ENCODE measurements at regions not wholly inside any gene's neighbourhood (a gene's known extent, or its start where the extent isn't known, plus 50 kb on each side); places are given as distances from the start of the nearest gene placed in this dataset.

DNA sequence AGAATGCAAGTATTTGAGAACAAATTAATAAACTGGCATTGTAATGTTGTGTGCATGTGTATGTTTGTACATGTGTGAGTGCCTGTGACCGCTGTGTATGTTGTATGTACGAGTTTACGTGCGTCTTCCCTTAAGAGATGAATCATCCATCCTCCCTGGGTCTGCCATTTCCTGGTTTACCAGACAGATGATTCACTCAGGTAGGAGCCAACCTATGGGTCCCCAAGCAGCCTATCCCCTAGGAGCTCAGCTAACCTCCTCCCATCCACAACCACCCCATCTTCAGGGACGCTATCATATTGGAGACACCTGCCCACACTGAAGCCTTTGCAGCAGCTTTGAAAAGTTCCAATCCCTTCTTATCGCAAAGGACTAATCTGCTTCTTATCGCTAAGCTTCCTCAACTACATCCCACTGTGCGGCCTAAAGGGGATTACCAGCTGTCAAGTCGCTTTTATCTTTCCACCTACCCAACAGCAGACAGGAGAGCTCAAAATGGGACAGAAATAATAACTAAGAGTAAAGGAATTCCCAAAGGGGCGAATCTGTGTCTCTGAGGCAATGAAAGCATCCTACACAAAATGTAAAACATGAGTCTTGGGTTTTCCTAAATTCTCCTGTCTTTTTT, 81.5 kb upstream of the TMCC3 start:
- Histone ChIP-seq H3K4me3 (replicated peaks in 1 of 2; ENCODE audit: low read depth in 1 of 2, low read length in 2 of 2) (no peak overlapping the region), H3K4me1 (ENCODE audit: control insufficient read depth in 1 of 2, insufficient read depth in 2 of 2, low read length in 2 of 2) (peaks cover 0 to 5% of the 10 kb centered on the region in 2 experiments; a peak in 1 of 4 replicates), H2AFZ (ENCODE audit: low read depth, low read length, poor library complexity, severe bottlenecking) (no peak overlapping the region), H3K9me2 (ENCODE audit: insufficient read depth) (no peaks in the 10 kb centered on the region), H4K20me1 (ENCODE audit: insufficient read depth) (no peaks in the 10 kb centered on the region), H3K27me3 (ENCODE audit: insufficient read depth, low read length) (no peaks in the 10 kb centered on the region), H3K9me3 (ENCODE audit: control insufficient read depth in 1 of 2, insufficient read depth in 1 of 2, low read depth in 1 of 2, low read length in 2 of 2) (no peaks in the 10 kb centered on the region), H3K36me3 (ENCODE audit: control insufficient read depth in 1 of 2, insufficient read depth in 2 of 2, low read length in 2 of 2) (no peaks in the 10 kb centered on the region), H3K9ac (ENCODE audit: low read length) (no peak overlapping the region), H3K79me2 (ENCODE audit: insufficient read depth, low read length) (no peaks in the 10 kb centered on the region), H3K4me2 (ENCODE audit: low read length) (no peak overlapping the region), H3K27ac (ENCODE audit: low read depth, low read length) (no peak overlapping the region)
- ChIA-PET RAD21 (ENCODE audit: low non-redundant PET in 1 of 2, low total read pairs in 2 of 2, uncharacterized antibody in 2 of 2, unreplicated experiment in 2 of 2) (no interaction called here), POLR2A (no interaction called here), CTCF (no interaction called here)
- TF ChIP-seq ZNF274 (IDR thresholded peaks at IDR 0.05; ENCODE audit: low read depth, low read length) (no peak), FOSL1 (IDR thresholded peaks at IDR 0.05; ENCODE audit: low read depth) (0 out of 2 replicates have a peak, but pooled peaks have one; percentile 10)
- no peak for DNase-seq (ENCODE audit: low read depth, low spot score)
- no TSS peak for BruUV-seq (replicated peaks)
- ATAC-seq, result no peak
- intact Hi-C loops (cut with micrococcal nuclease), result no loop called here

DNA sequence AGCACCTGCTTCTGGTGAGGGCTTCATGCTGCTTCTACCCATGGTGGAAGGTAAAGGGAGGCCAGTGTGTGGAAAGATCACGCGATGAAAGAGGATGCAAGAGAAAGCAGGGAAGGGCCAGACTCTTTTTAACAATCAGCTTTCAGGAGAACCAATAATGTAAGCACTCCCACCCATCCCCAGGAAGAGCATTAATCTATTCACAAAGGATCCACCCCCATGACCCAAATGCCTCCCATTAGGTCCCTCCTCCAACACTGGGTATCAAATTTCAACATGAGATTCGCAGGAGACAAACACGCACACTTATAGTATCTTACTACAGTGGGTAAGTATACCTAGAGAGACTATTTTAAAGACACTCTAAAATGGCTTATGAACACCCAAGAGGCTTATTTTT, 80.5 kb upstream of the TMCC3 start:
- CTCF ChIA-PET, result no interaction called here
- Histone ChIP-seq H4K20me1 (ENCODE audit: insufficient read depth) (no peaks in the 10 kb centered on the region), H3K79me2 (ENCODE audit: insufficient read depth, low read length) (no peaks in the 10 kb centered on the region), H3K36me3 (ENCODE audit: control insufficient read depth in 1 of 2, insufficient read depth in 2 of 2, low read length in 2 of 2) (no peaks in the 10 kb centered on the region), H3K9ac (ENCODE audit: low read length) (no peak overlapping the region), H3K4me2 (ENCODE audit: low read length) (no peak overlapping the region), H3K4me1 (ENCODE audit: control insufficient read depth in 1 of 2, insufficient read depth in 2 of 2, low read length in 2 of 2) (peaks cover 0 to 5% of the 10 kb centered on the region in 2 experiments; a peak in 2 of 4 replicates), H3K27me3 (ENCODE audit: insufficient read depth, low read length) (no peaks in the 10 kb centered on the region), H3K9me2 (ENCODE audit: insufficient read depth) (no peaks in the 10 kb centered on the region), H3K4me3 (replicated peaks in 1 of 2; ENCODE audit: low read depth in 1 of 2, low read length in 2 of 2) (no peak overlapping the region), H3K9me3 (ENCODE audit: control insufficient read depth in 1 of 2, insufficient read depth in 1 of 2, low read depth in 1 of 2, low read length in 2 of 2) (no peaks in the 10 kb centered on the region), H2AFZ (ENCODE audit: low read depth, low read length, poor library complexity, severe bottlenecking) (no peak overlapping the region), H3K27ac (ENCODE audit: low read depth, low read length) (no peak overlapping the region)
- RAD21 ChIA-PET (ENCODE audit: low non-redundant PET in 1 of 2, low total read pairs in 2 of 2, uncharacterized antibody in 2 of 2, unreplicated experiment in 2 of 2), result no interaction called here
- BruUV-seq (replicated peaks), result no TSS peak
- POLR2A ChIA-PET, result no interaction called here
- no peak for TF ChIP-seq YY1 (IDR thresholded peaks at IDR 0.05; ENCODE audit: extremely low read depth, insufficient replicate concordance, low read depth, low read length)
- no peak for TF ChIP-seq SRF (IDR thresholded peaks at IDR 0.05; ENCODE audit: low read depth)
- no peak for TF ChIP-seq EGR1 (IDR thresholded peaks at IDR 0.05; ENCODE audit: low read depth)
- no peak for TF ChIP-seq ATF3 (IDR thresholded peaks at IDR 0.05)
- no peak for TF ChIP-seq EZH2 (IDR thresholded peaks at IDR 0.05)
- TF ChIP-seq CEBPB (IDR thresholded peaks at IDR 0.05; ENCODE audit: low read depth), result no peak
- TF ChIP-seq SIN3A (IDR thresholded peaks at IDR 0.05; ENCODE audit: low read depth), result no peak
- no peak for TF ChIP-seq ELF1 (IDR thresholded peaks at IDR 0.05; ENCODE audit: borderline replicate concordance, low read depth)
- no peak for TF ChIP-seq EZH2phosphoT487 (IDR thresholded peaks at IDR 0.05; ENCODE audit: borderline replicate concordance)
- TF ChIP-seq ZNF274 (IDR thresholded peaks at IDR 0.05; ENCODE audit: low read depth, low read length), result no peak
- no peak for TF ChIP-seq SP1 (IDR thresholded peaks at IDR 0.05; ENCODE audit: low read depth)
- TF ChIP-seq TCF7L2 (IDR thresholded peaks at IDR 0.05; ENCODE audit: borderline replicate concordance, extremely low read depth, insufficient read depth, insufficient read length), result no peak
- DNase-seq (ENCODE audit: low read depth, low spot score) (no peak), ATAC-seq (no peak)
- intact Hi-C loops (cut with micrococcal nuclease), result no loop called here

Data from HCT116 (cell line).